Prostate gland (tissue), 2 donors: ENCODE measurements at regions not wholly inside any gene's neighbourhood (a gene's known extent, or its start where the extent isn't known, plus 50 kb on each side); places are given as distances from the start of the nearest gene placed in this dataset.

ENCODE experiments used
- DNase-seq: peaks from one replicate; pipeline ENCODE4 v3.0.0-alpha.2; 2019; ENCODE audit warnings: low spot score
- H3K27ac ChIP-seq, 2 donors: fragments of 200-600 bp; sonication (generic); 2 replicates each; pipeline ENCODE4 v1.5.1; 2017 to 2019
- H3K27me3 ChIP-seq: fragments of 200-600 bp; sonication (generic); replicated peaks from 2 replicates; pipeline ENCODE4 v1.5.1; 2019; ENCODE audit not compliant: insufficient read depth
- H3K36me3 ChIP-seq, 2 donors: fragments of 200-600 bp; sonication (generic); 1 replicate in 1 of 2; 2 replicates in 1 of 2; pipeline versions ENCODE4 v1.5.1 to v1.8.1; 2017 to 2019
- H3K4me1 ChIP-seq: fragments of 200-600 bp; sonication (generic); replicated peaks from 2 replicates; pipeline ENCODE4 v1.5.1; 2019
- H3K4me3 ChIP-seq, 2 donors: fragments of 200-600 bp; sonication (generic); 2 replicates each; pipeline ENCODE4 v1.5.1; 2017 to 2019
- H3K9me3 ChIP-seq: fragments of 200-600 bp; sonication (generic); 2 replicates; pipeline ENCODE4 v1.5.1; 2017
- CTCF ChIP-seq, 4 experiments: fragments of 200-600 bp in 2 of 4; fragments of 450-650 bp in 2 of 4; sonication (generic) in 2 of 4; IDR thresholded peaks; 1 replicate in 3 of 4; 2 replicates in 1 of 4; pipeline ENCODE4 v1.5.1; 2016 to 2019; ENCODE audit warnings: antibody characterized with exemption in 4 of 4, mild to moderate bottlenecking in 2 of 4, moderate library complexity in 2 of 4
- POLR2A ChIP-seq: fragments of 450-650 bp; IDR thresholded peaks from one replicate; pipeline ENCODE4 v1.6.1; 2016; ENCODE audit warnings: antibody characterized with exemption, mild to moderate bottlenecking
- POLR2AphosphoS5 ChIP-seq: sonication (generic); formaldehyde crosslinking; IDR thresholded peaks from one replicate; pipeline ENCODE4 v1.6.1; 2017; ENCODE audit warnings: antibody characterized with exemption
- WGBS: methylation state at CpG from one replicate; pipeline ENCODE4 v1.1.5; 2018; 5-methylcytosine and 5-hydroxymethylcytosine counted together
- intact Hi-C: fragments of 100-400 bp; cut with DNase I; formaldehyde crosslinking; loops from one replicate; pipeline ENCODE4 v1.14.2; 2022

- Histone ChIP-seq H3K27ac (no peak overlapping the region), H3K27me3 (no peaks in the 10 kb centered on the region), H3K4me1 (no peaks in the 10 kb centered on the region), H3K4me3 (no peak overlapping the region), H3K36me3 (no peaks in the 10 kb centered on the region), H3K9me3 (no peaks in the 10 kb centered on the region)
- TF ChIP-seq POLR2AphosphoS5, result no peak
- no peak for TF ChIP-seq POLR2A
- no peak for TF ChIP-seq CTCF (IDR thresholded peaks at IDR 0.05)
- DNase-seq, result no peak
- intact Hi-C loops, result no loop called here
- 84% methylated on average over 1 of the region's 1 CpG for WGBS
These were observed 155.0 kb downstream of the CYSLTR2 start for GRCh38 chr13:48808683-48809082.

- Histone ChIP-seq H3K36me3 (no peaks in the 10 kb centered on the region), H3K27me3 (no peaks in the 10 kb centered on the region), H3K27ac (no peak overlapping the region), H3K9me3 (no peaks in the 10 kb centered on the region), H3K4me1 (no peaks in the 10 kb centered on the region), H3K4me3 (no peak overlapping the region)
- 69% methylated on average over 6 of the region's 6 CpGs for WGBS
- DNase-seq, result no peak
- intact Hi-C loops, result no loop called here
- TF ChIP-seq POLR2AphosphoS5 (no peak), CTCF (IDR thresholded peaks at IDR 0.05) (no peak), POLR2A (no peak)
These were observed 156.3 kb downstream of the CYSLTR2 start for GRCh38 chr13:48810013-48810412.

- Histone ChIP-seq H3K4me1 (no peaks in the 10 kb centered on the region), H3K36me3 (no peaks in the 10 kb centered on the region), H3K9me3 (no peaks in the 10 kb centered on the region), H3K27me3 (no peaks in the 10 kb centered on the region), H3K4me3 (no peak overlapping the region), H3K27ac (no peak overlapping the region)
- intact Hi-C loops, result no loop called here
- no peak for DNase-seq
- WGBS, result 86% methylated on average over 5 of the region's 5 CpGs
- TF ChIP-seq POLR2A (no peak), CTCF (IDR thresholded peaks at IDR 0.05) (no peak), POLR2AphosphoS5 (no peak)
These were observed 159.8 kb downstream of the CYSLTR2 start for GRCh38 chr13:48813518-48813917.

GRCh38 chr13:48816700-48817099 is 159.0 kb upstream of the FNDC3A start:
- Histone ChIP-seq H3K36me3 (no peaks in the 10 kb centered on the region), H3K4me3 (no peak overlapping the region), H3K9me3 (no peaks in the 10 kb centered on the region), H3K27ac (no peak overlapping the region), H3K4me1 (no peaks in the 10 kb centered on the region), H3K27me3 (no peaks in the 10 kb centered on the region)
- WGBS, result 31% methylated on average over 2 of the region's 2 CpGs
- intact Hi-C loops, result no loop called here
- DNase-seq, result no peak
- TF ChIP-seq CTCF (IDR thresholded peaks at IDR 0.05) (no peak), POLR2A (no peak), POLR2AphosphoS5 (no peak)

- no peak for DNase-seq
- 57% methylated on average over 5 of the region's 5 CpGs for WGBS
- intact Hi-C loops, result no loop called here
- no peak overlapping the region for H3K4me3 ChIP-seq
- no peaks in the 10 kb centered on the region for H3K9me3 ChIP-seq
- no peak for TF ChIP-seq POLR2A
- TF ChIP-seq CTCF (IDR thresholded peaks at IDR 0.05), result no peak
- TF ChIP-seq POLR2AphosphoS5, result no peak
- no peaks in the 10 kb centered on the region for H3K27me3 ChIP-seq
- H3K36me3 ChIP-seq, result no peaks in the 10 kb centered on the region
- H3K4me1 ChIP-seq, result no peaks in the 10 kb centered on the region
- H3K27ac ChIP-seq, result no peak overlapping the region
These were observed 158.4 kb upstream of the FNDC3A start for GRCh38 chr13:48817166-48817802.
